H9 (cell line): ENCODE measurements at regions not wholly inside any gene's neighbourhood (a gene's known extent, or its start where the extent isn't known, plus 50 kb on each side); places are given as distances from the start of the nearest gene placed in this dataset.

Experiments
- DNase-seq: peaks from one replicate; pipeline ENCODE4 v3.0.0-alpha.2; 2017
- H2AFZ ChIP-seq: one replicate; pipeline ENCODE4 v1.6.1; 2013; ENCODE audit warnings: mild to moderate bottlenecking, low read length, control low read depth, moderate library complexity
- H2AK5ac ChIP-seq: 2 replicates; pipeline ENCODE4 v1.6.1; 2013; ENCODE audit warnings: low read length, control low read depth, mixed read lengths; ENCODE audit not compliant: insufficient read length
- H2BK120ac ChIP-seq: one replicate; pipeline ENCODE4 v1.6.1; 2013; ENCODE audit warnings: low read depth, mild to moderate bottlenecking, low read length, control low read depth, inconsistent platforms; ENCODE audit not compliant: poor library complexity, severe bottlenecking
- H2BK12ac ChIP-seq: 2 replicates; pipeline ENCODE4 v1.6.1; 2013; ENCODE audit warnings: low read length, control low read depth, mixed read lengths, low read depth; ENCODE audit not compliant: insufficient read length
- H2BK15ac ChIP-seq: 2 replicates; pipeline ENCODE4 v1.6.1; 2013; ENCODE audit warnings: low read depth, low read length, control low read depth
- H2BK20ac ChIP-seq: one replicate; pipeline ENCODE4 v1.6.1; 2013; ENCODE audit warnings: low read depth, mild to moderate bottlenecking, low read length, control low read depth, inconsistent platforms; ENCODE audit not compliant: poor library complexity, severe bottlenecking
- H2BK5ac ChIP-seq: 2 replicates; pipeline ENCODE4 v1.6.1; 2013; ENCODE audit warnings: low read length, control low read depth, mixed read lengths; ENCODE audit not compliant: insufficient read length
- H3K14ac ChIP-seq: 2 replicates; pipeline ENCODE4 v1.6.1; 2013; ENCODE audit warnings: low read length, control low read depth; ENCODE audit not compliant: insufficient read depth
- H3K18ac ChIP-seq: 2 replicates; pipeline ENCODE4 v1.6.1; 2013; ENCODE audit warnings: low read depth, mild to moderate bottlenecking, mixed read lengths, low read length, control low read depth; ENCODE audit not compliant: insufficient read length
- H3K23ac ChIP-seq: 2 replicates; pipeline ENCODE4 v1.6.1; 2013; ENCODE audit warnings: low read length, control low read depth, mixed read lengths, low read depth; ENCODE audit not compliant: insufficient read length
- H3K23me2 ChIP-seq: 2 replicates; pipeline ENCODE4 v1.6.1; 2013; ENCODE audit warnings: low read depth, mild to moderate bottlenecking, mixed read lengths, low read length, control low read depth; ENCODE audit not compliant: insufficient read length, poor library complexity, severe bottlenecking
- H3K27ac ChIP-seq: 2 replicates; pipeline ENCODE4 v1.5.1; 2013; ENCODE audit warnings: low read length, control low read depth, mixed read lengths, low read depth; ENCODE audit not compliant: insufficient read length
- H3K27me3 ChIP-seq: 2 replicates; pipeline ENCODE4 v1.6.1; 2013; ENCODE audit warnings: low read length, control low read depth, inconsistent platforms; ENCODE audit not compliant: insufficient read depth
- H3K4ac ChIP-seq: 2 replicates; pipeline ENCODE4 v1.6.1; 2013; ENCODE audit warnings: low read depth, mild to moderate bottlenecking, control low read depth, inconsistent platforms, low read length, moderate library complexity
- H3K4me1 ChIP-seq: 2 replicates; pipeline ENCODE4 v1.6.1; 2013; ENCODE audit warnings: low read length, control low read depth, inconsistent platforms; ENCODE audit not compliant: insufficient read depth
- H3K4me2 ChIP-seq: 2 replicates; pipeline ENCODE4 v1.6.1; 2013; ENCODE audit warnings: low read length, control low read depth, mixed read lengths; ENCODE audit not compliant: insufficient read length, insufficient read depth
- H3K56ac ChIP-seq: 2 replicates; pipeline ENCODE4 v1.6.1; 2013; ENCODE audit warnings: low read depth, mild to moderate bottlenecking, mixed read lengths, low read length, control low read depth; ENCODE audit not compliant: insufficient read length
- H3K79me1 ChIP-seq: 2 replicates; pipeline ENCODE4 v1.6.1; 2013; ENCODE audit warnings: low read depth, mild to moderate bottlenecking, moderate library complexity, low read length, control low read depth, inconsistent platforms; ENCODE audit not compliant: insufficient read depth, poor library complexity, severe bottlenecking
- H3K79me2 ChIP-seq: 2 replicates; pipeline ENCODE4 v1.6.1; 2013; ENCODE audit warnings: low read length, control low read depth, inconsistent platforms; ENCODE audit not compliant: insufficient read depth
- H3K9ac ChIP-seq: 2 replicates; pipeline ENCODE4 v1.6.1; 2013; ENCODE audit warnings: low read length, control low read depth, mixed read lengths; ENCODE audit not compliant: insufficient read length; ENCODE audit errors: extremely low read depth
- H3K9me3 ChIP-seq: one replicate; pipeline ENCODE4 v1.6.1; 2013; ENCODE audit warnings: low read depth, low read length, inconsistent platforms; ENCODE audit not compliant: control insufficient read depth
- H3T11ph ChIP-seq: one replicate; pipeline ENCODE4 v1.6.1; 2013; ENCODE audit warnings: mild to moderate bottlenecking, low read length, control low read depth, inconsistent platforms
- H4K20me1 ChIP-seq: one replicate; pipeline ENCODE4 v1.6.1; 2013; ENCODE audit not compliant: control insufficient read depth, insufficient read length, insufficient read depth
- H4K5ac ChIP-seq: 2 replicates; pipeline ENCODE4 v1.6.1; 2013; ENCODE audit warnings: low read depth, mild to moderate bottlenecking, mixed read lengths, low read length, control low read depth; ENCODE audit not compliant: insufficient read length
- H4K8ac ChIP-seq: replicated peaks from 2 replicates; pipeline ENCODE4 v1.6.1; 2013; ENCODE audit warnings: low read length, control low read depth, mixed read lengths, low read depth; ENCODE audit not compliant: insufficient read length
- H4K91ac ChIP-seq: 2 replicates; pipeline ENCODE4 v1.6.1; 2013; ENCODE audit warnings: low read depth, mild to moderate bottlenecking, moderate library complexity, mixed read lengths, low read length, control low read depth; ENCODE audit not compliant: insufficient read length
- H3K27ac Mint-ChIP-seq, 3 experiments: 2 replicates in 2 of 3; 3 replicates in 1 of 3; pipeline ENCODE4 v1.8.0; 2020 to 2021; ENCODE audit warnings: mixed read lengths in 3 of 3, mild to moderate bottlenecking in 1 of 3, moderate library complexity in 1 of 3
- H3K27me3 Mint-ChIP-seq: 2 replicates; pipeline ENCODE4 v1.8.0; 2021; ENCODE audit warnings: low read depth, mild to moderate bottlenecking, moderate library complexity, mixed read lengths
- H3K36me3 Mint-ChIP-seq, 3 experiments: 2 replicates in 2 of 3; 3 replicates in 1 of 3; pipeline ENCODE4 v1.8.0; 2020 to 2021; ENCODE audit warnings: low read depth in 3 of 3, mixed read lengths in 3 of 3; ENCODE audit not compliant: insufficient read depth in 1 of 3
- H3K4me1 Mint-ChIP-seq, 2 experiments: 2 replicates each; pipeline ENCODE4 v1.8.0; 2020; ENCODE audit warnings: mixed read lengths in 2 of 2
- H3K4me3 Mint-ChIP-seq, 2 experiments: 2 replicates in 1 of 2; 3 replicates in 1 of 2; pipeline ENCODE4 v1.8.0; 2020 to 2021; ENCODE audit warnings: mild to moderate bottlenecking in 2 of 2, mixed read lengths in 2 of 2, moderate library complexity in 1 of 2
- H3K9me3 Mint-ChIP-seq, 2 experiments: 2 replicates in 1 of 2; 3 replicates in 1 of 2; pipeline ENCODE4 v1.8.0; 2020; ENCODE audit warnings: mild to moderate bottlenecking in 2 of 2, mixed read lengths in 2 of 2, moderate library complexity in 1 of 2
- CTCF ChIP-seq: fragments of 200-600 bp; sonication (generic); conservative IDR thresholded peaks from 3 replicates; pipeline ENCODE4 v1.8.0; 2021; ENCODE audit warnings: antibody characterized with exemption, mild to moderate bottlenecking
- WGBS: extraction: QIAGEN DNeasy Blood & Tissue Kit; methylation state at CpG from one replicate; pipeline ENCODE4 v1.1.7; 2013; ENCODE audit warnings: missing lambda C conversion rate, low lambda C conversion rate, mixed read lengths; ENCODE audit not compliant: insufficient read length; ENCODE audit errors: extremely low coverage; 5-methylcytosine and 5-hydroxymethylcytosine counted together

GRCh38 chr7:13037216-13037615 lies 349.8 kb downstream of the ARL4A start:
- Mint-ChIP-seq H3K4me3 (no peak overlapping the region), H3K4me1 (peaks cover 29 to 30% of the 10 kb centered on the region in 2 experiments), H3K27ac (no peak overlapping the region), H3K27me3 (no peaks in the 10 kb centered on the region), H3K9me3 (peaks cover 16 to 18% of the 10 kb centered on the region in 2 experiments), H3K36me3 (peaks cover 14 to 19% (median 16%) of the 10 kb centered on the region in 3 experiments)
- Histone ChIP-seq H3K27me3 (no peaks in the 10 kb centered on the region), H3K14ac (no peak overlapping the region), H3K9me3 (peaks cover 7% of the 10 kb centered on the region), H2BK15ac (no peak overlapping the region), H3K79me2 (no peaks in the 10 kb centered on the region), H2BK12ac (no peak overlapping the region), H3K27ac (no peak overlapping the region), H3K56ac (no peak overlapping the region), H3K4me2 (no peak overlapping the region), H2BK120ac (no peak overlapping the region), H3K23ac (no peak overlapping the region), H2AFZ (no peak overlapping the region), H3T11ph (no peak overlapping the region), H4K20me1 (no peaks in the 10 kb centered on the region), H4K5ac (no peak overlapping the region), H3K4ac (no peak overlapping the region), H3K23me2 (no peaks in the 10 kb centered on the region), H4K91ac (no peak overlapping the region), H2BK5ac (no peak overlapping the region), H3K18ac (no peak overlapping the region), H3K79me1 (no peaks in the 10 kb centered on the region), H2AK5ac (no peak overlapping the region), H4K8ac (no peak overlapping the region), H3K9ac (no peak overlapping the region), H2BK20ac (no peak overlapping the region), H3K4me1 (no peaks in the 10 kb centered on the region; the same call in 1 of the 2 replicates)
- TF ChIP-seq CTCF, result no peak
- no peak for DNase-seq
- WGBS, result no CpG with 5 or more reads among the region's 1 CpG
